Endothelial cell of umbilical vein (primary cell): ENCODE measurements at regions not wholly inside any gene's neighbourhood (a gene's known extent, or its start where the extent isn't known, plus 50 kb on each side); places are given as distances from the start of the nearest gene placed in this dataset.

Experiments used
- BruUV-seq: library from RNA; stranded (reverse); fragments of 400-500 nt; replicated peaks from 2 replicates; lab custom pipeline; 2021; lab: Mats Ljungman, UMichigan
- CTCF ChIA-PET: fragments of 300-600, 350-600 bp; sonication (Branson Sonifier 250); formaldehyde crosslinking; loops from one replicate; lab custom pipeline; 2021; ENCODE audit warnings: antibody characterized with exemption, inconsistent platforms; lab: Charles Lee
- POLR2A ChIA-PET: fragments of 300-600, 350-600 bp; sonication (Branson Sonifier 250); formaldehyde crosslinking; loops from one replicate; lab custom pipeline; 2021; ENCODE audit warnings: antibody characterized with exemption, inconsistent platforms; lab: Charles Lee
- DNase-seq: peaks from one replicate; pipeline ENCODE4 v3.0.0-alpha.2; 2011; ENCODE audit warnings: low read depth, low spot score
- FAIRE-seq: peaks from 2 replicates; lab custom pipeline; 2011; peaks lifted over from hg19 to GRCh38; lab: Jason Lieb, UNC
- H2AFZ ChIP-seq: 2 replicates; pipeline ENCODE4 v1.6.0; 2012; ENCODE audit warnings: low read depth, low read length, control low read depth, inconsistent platforms
- H3K27ac ChIP-seq: 2 replicates; pipeline ENCODE4 v1.5.1; 2011; ENCODE audit warnings: low read depth, mild to moderate bottlenecking, control low read depth, low read length, moderate library complexity; ENCODE audit not compliant: insufficient read depth
- H3K27me3 ChIP-seq, 2 experiments: 2 replicates each; pipeline versions ENCODE4 v1.6.0 to v1.6.1; 2011; ENCODE audit warnings: low read length in 2 of 2, mixed read lengths in 1 of 2; ENCODE audit not compliant: control insufficient read depth in 2 of 2, insufficient read depth in 2 of 2
- H3K36me3 ChIP-seq, 2 experiments: 2 replicates in 1 of 2; 3 replicates in 1 of 2; pipeline ENCODE4 v1.5.1; 2011; ENCODE audit warnings: low read length in 2 of 2, mild to moderate bottlenecking in 1 of 2, moderate library complexity in 1 of 2; ENCODE audit not compliant: control insufficient read depth in 2 of 2, insufficient read depth in 2 of 2; ENCODE audit errors: extremely low read depth in 1 of 2
- H3K4me1 ChIP-seq: 3 replicates; pipeline ENCODE4 v1.5.1; 2011; ENCODE audit warnings: mild to moderate bottlenecking, low read length; ENCODE audit not compliant: control insufficient read depth, insufficient read depth; ENCODE audit errors: extremely low read depth
- H3K4me2 ChIP-seq: 2 replicates; pipeline ENCODE4 v1.6.1; 2011; ENCODE audit warnings: low read length, control low read depth, mixed read lengths; ENCODE audit not compliant: insufficient read depth
- H3K4me3 ChIP-seq, 3 experiments: fragments of 200-600 bp in 1 of 3; sonication (generic), shearing (Covaris generic) in 1 of 3; replicated peaks in 1 of 3; 2 replicates each; pipeline ENCODE4 v1.5.1; 2011 to 2016; ENCODE audit warnings: control low read depth in 3 of 3, low read length in 3 of 3, mild to moderate bottlenecking in 2 of 3, inconsistent platforms in 1 of 3, low read depth in 1 of 3, moderate library complexity in 1 of 3; ENCODE audit not compliant: insufficient read depth in 1 of 3
- H3K79me2 ChIP-seq: 2 replicates; pipeline ENCODE4 v1.6.0; 2012; ENCODE audit warnings: low read length, inconsistent platforms; ENCODE audit not compliant: control insufficient read depth, insufficient read depth
- H3K9ac ChIP-seq: replicated peaks from 2 replicates; pipeline ENCODE3; 2011; ENCODE audit warnings: low read length, control low read depth; ENCODE audit not compliant: insufficient read depth; ENCODE audit errors: extremely low read depth
- H3K9me1 ChIP-seq: replicated peaks from 3 replicates; pipeline ENCODE4 v1.6.0; 2011; ENCODE audit warnings: mild to moderate bottlenecking, low read length; ENCODE audit not compliant: control insufficient read depth, insufficient read depth; ENCODE audit errors: extremely low read depth
- H3K9me3 ChIP-seq: replicated peaks from 2 replicates; pipeline ENCODE4 v1.5.1; 2012; ENCODE audit warnings: low read length, inconsistent platforms; ENCODE audit not compliant: control insufficient read depth, insufficient read depth
- H4K20me1 ChIP-seq: replicated peaks from 2 replicates; pipeline ENCODE3; 2011; ENCODE audit warnings: mild to moderate bottlenecking, low read length; ENCODE audit not compliant: control insufficient read depth, insufficient read depth; ENCODE audit errors: extremely low read depth
- CTCF ChIP-seq, 2 donors: IDR thresholded peaks; 1 replicate in 1 of 2; 2 replicates in 1 of 2; pipeline ENCODE4 v1.5.1; 2011; ENCODE audit warnings: low read length in 2 of 2, mild to moderate bottlenecking in 2 of 2, moderate library complexity in 2 of 2, control low read depth in 1 of 2, inconsistent platforms in 1 of 2, low read depth in 1 of 2; ENCODE audit not compliant: insufficient read depth in 1 of 2; ENCODE audit errors: extremely low read depth in 1 of 2
- EZH2 ChIP-seq: IDR thresholded peaks from 2 replicates; pipeline ENCODE4 v1.6.1; 2012; ENCODE audit warnings: borderline replicate concordance, low read depth, mild to moderate bottlenecking, moderate library complexity, low read length, inconsistent platforms; ENCODE audit not compliant: severe bottlenecking
- FOS ChIP-seq: IDR thresholded peaks from 2 replicates; pipeline ENCODE4 v1.6.1; 2011; ENCODE audit warnings: mild to moderate bottlenecking, low read length, moderate library complexity, borderline replicate concordance; ENCODE audit not compliant: insufficient read depth
- GATA2 ChIP-seq: IDR thresholded peaks from 2 replicates; pipeline ENCODE4 v1.7.0; 2011; ENCODE audit warnings: low read depth, mild to moderate bottlenecking, moderate library complexity, mixed read lengths, low read length; ENCODE audit not compliant: insufficient read length, insufficient read depth
- JUN ChIP-seq: IDR thresholded peaks from 2 replicates; pipeline ENCODE4 v1.6.1; 2011; ENCODE audit warnings: borderline replicate concordance, low read depth; ENCODE audit not compliant: insufficient read length, insufficient read depth
- MAX ChIP-seq: IDR thresholded peaks from 2 replicates; pipeline ENCODE4 v1.6.1; 2011; ENCODE audit not compliant: insufficient read depth, insufficient read length
- MYC ChIP-seq: IDR thresholded peaks from one replicate; pipeline ENCODE4 v1.6.1; 2011; ENCODE audit warnings: mild to moderate bottlenecking, low read depth, low read length
- POLR2A ChIP-seq: IDR thresholded peaks from 2 replicates; pipeline ENCODE4 v1.6.1; 2012; ENCODE audit warnings: low read depth, mild to moderate bottlenecking, control low read depth, low read length
- POLR2AphosphoS5 ChIP-seq: IDR thresholded peaks from 2 replicates; pipeline ENCODE4 v1.6.1; 2012; ENCODE audit warnings: low read depth, mild to moderate bottlenecking, control low read depth, low read length, moderate library complexity; ENCODE audit not compliant: insufficient read depth
- dilution Hi-C: fragments of 300-500 bp; cut with MboI; formaldehyde crosslinking; loops from one replicate; pipeline ENCODE4 v1.15.0; 2019; ENCODE audit warnings: low sequenced_read_pairs; ENCODE audit not compliant: extremely low pct_ligation_motif_present
- intact Hi-C: fragments of 100-400 bp; cut with micrococcal nuclease; formaldehyde crosslinking; loops from one replicate; pipeline ENCODE4 v1.10.0; 2022

- Histone ChIP-seq H3K9ac (no peak overlapping the region), H3K9me1 (no peaks in the 10 kb centered on the region), H3K4me2 (no peak overlapping the region), H3K4me3 (no peak overlapping the region), H2AFZ (no peak overlapping the region), H3K79me2 (no peaks in the 10 kb centered on the region), H4K20me1 (no peaks in the 10 kb centered on the region), H3K27ac (no peak overlapping the region), H3K27me3 (no peaks in the 10 kb centered on the region), H3K36me3 (no peaks in the 10 kb centered on the region), H3K4me1 (peaks cover 11% of the 10 kb centered on the region), H3K9me3 (no peaks in the 10 kb centered on the region)
- no TSS peak for BruUV-seq
- POLR2A ChIA-PET: no interaction called here
- TF ChIP-seq EZH2 (no peak), GATA2 (no peak), FOS (no peak), POLR2A (no peak), CTCF (IDR thresholded peaks at IDR 0.05; ENCODE audit: extremely low read depth in 1 of 2, insufficient read depth in 1 of 2, low read depth in 1 of 2, low read length in 2 of 2) (no peak), POLR2AphosphoS5 (no peak), MAX (no peak), MYC (no peak), JUN (no peak)
- CTCF ChIA-PET: no interaction called here
- no peak for DNase-seq
- no peak for FAIRE-seq
- dilution Hi-C loops (no loop called here), intact Hi-C loops (loop anchor here (5.0 kb wide), 1 partner anchor 777 kb away; no protein-coding TSS in a partner anchor)
Observed at GRCh38 chr4:186825069-186825468, 101.4 kb upstream of the FAT1 start.
